Neutrophil (primary cell): ENCODE measurements at regions not wholly inside any gene's neighbourhood (a gene's known extent, or its start where the extent isn't known, plus 50 kb on each side); places are given as distances from the start of the nearest gene placed in this dataset.

Experiments
- H3K27ac ChIP-seq: fragments of 200-600 bp; sonication (generic); 2 replicates; pipeline ENCODE4 v1.5.1; 2016; ENCODE audit warnings: mild to moderate bottlenecking, moderate library complexity
- H3K27me3 ChIP-seq: fragments of 200-600 bp; sonication (generic); 2 replicates; pipeline ENCODE4 v1.6.0; 2016; ENCODE audit warnings: mild to moderate bottlenecking
- H3K36me3 ChIP-seq: fragments of 200-600 bp; sonication (generic); 2 replicates; pipeline ENCODE4 v1.5.1; 2017
- H3K4me1 ChIP-seq, 2 experiments: fragments of 200-600 bp in 1 of 2; sonication (generic) in 1 of 2; 1 replicate in 1 of 2; 2 replicates in 1 of 2; pipeline versions ENCODE4 v1.5.1 to v1.6.1; 2013 to 2016; ENCODE audit warnings: low read depth in 1 of 2, low read length in 1 of 2, mild to moderate bottlenecking in 1 of 2, moderate library complexity in 1 of 2; ENCODE audit not compliant: control insufficient read depth in 1 of 2, insufficient read depth in 1 of 2
- H3K4me3 ChIP-seq, 2 experiments: fragments of 200-600 bp in 1 of 2; sonication (generic) in 1 of 2; 1 replicate in 1 of 2; 2 replicates in 1 of 2; pipeline ENCODE4 v1.5.1; 2013 to 2016; ENCODE audit warnings: low read depth in 1 of 2, low read length in 1 of 2, mild to moderate bottlenecking in 1 of 2, moderate library complexity in 1 of 2
- H3K9me3 ChIP-seq: fragments of 200-600 bp; sonication (generic); 2 replicates; pipeline ENCODE4 v1.5.1; 2016
- TF ChIP-seq, protein P1 (sequence below): fragments of 200-600 bp; sonication (generic); IDR thresholded peaks from 2 replicates; pipeline ENCODE4 v1.5.1; 2016; ENCODE audit warnings: antibody characterized with exemption

DNA sequence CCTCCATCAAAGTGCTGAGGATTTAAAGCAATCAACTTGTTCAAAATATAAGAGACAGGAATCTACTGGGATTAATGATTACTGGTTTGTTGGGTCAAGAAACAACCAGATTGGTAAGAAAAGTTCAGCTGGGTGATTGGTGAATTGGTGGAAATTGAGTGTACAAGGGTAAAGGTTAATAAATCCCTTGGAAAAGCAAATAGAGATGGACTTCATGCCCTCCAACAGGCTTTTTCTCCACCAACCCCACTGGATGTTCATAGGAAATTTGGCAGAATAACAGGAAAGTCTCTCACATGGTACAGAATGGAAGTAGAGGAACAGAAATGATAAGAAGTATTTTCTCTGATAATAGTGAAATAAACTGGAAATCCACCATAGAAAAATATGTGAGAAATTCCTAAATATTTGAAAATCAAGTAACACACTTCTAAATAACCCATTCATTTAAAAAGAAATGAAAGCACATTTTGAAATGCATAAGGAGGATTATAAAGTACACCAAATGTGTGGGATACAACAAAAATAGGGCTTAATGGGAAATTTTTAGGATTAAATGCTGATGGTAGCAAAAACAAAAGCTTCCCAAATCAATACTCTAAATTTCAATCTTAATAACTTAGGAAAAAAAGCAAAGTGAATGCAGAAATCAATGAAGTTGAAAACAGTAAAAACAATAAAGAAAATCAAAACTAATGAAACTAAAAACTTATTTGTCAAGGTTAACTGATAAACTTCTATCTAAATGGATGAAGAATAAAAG lies 426.2 kb downstream of the HTR1A start:
- H3K4me3 ChIP-seq: no peak overlapping the region
- TF ChIP-seq, protein P1, sequence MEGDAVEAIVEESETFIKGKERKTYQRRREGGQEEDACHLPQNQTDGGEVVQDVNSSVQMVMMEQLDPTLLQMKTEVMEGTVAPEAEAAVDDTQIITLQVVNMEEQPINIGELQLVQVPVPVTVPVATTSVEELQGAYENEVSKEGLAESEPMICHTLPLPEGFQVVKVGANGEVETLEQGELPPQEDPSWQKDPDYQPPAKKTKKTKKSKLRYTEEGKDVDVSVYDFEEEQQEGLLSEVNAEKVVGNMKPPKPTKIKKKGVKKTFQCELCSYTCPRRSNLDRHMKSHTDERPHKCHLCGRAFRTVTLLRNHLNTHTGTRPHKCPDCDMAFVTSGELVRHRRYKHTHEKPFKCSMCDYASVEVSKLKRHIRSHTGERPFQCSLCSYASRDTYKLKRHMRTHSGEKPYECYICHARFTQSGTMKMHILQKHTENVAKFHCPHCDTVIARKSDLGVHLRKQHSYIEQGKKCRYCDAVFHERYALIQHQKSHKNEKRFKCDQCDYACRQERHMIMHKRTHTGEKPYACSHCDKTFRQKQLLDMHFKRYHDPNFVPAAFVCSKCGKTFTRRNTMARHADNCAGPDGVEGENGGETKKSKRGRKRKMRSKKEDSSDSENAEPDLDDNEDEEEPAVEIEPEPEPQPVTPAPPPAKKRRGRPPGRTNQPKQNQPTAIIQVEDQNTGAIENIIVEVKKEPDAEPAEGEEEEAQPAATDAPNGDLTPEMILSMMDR: no peak

DNA sequence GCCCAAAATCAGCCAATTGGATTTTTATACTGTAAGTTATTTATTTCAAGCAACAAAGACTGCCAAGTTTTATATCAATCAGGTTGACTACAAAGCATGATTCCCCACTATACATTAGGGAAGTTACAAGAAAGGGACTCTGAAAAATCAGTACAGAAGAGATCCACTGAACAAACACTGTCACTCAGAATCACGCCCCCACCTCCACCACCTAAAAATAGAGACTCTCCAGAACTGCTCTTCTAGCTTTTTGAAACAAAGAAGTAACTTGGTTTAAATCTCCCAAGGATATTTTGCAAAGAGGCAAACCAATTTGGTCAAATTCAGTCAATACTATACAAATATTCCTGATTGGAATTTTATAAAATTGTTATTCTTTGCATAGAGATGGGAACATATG lies 438.0 kb downstream of the HTR1A start:
- Histone ChIP-seq H3K9me3 (no peaks in the 10 kb centered on the region), H3K36me3 (no peaks in the 10 kb centered on the region), H3K27ac (no peak overlapping the region), H3K4me1 (no peaks in the 10 kb centered on the region), H3K27me3 (no peaks in the 10 kb centered on the region), H3K4me3 (no peak overlapping the region)
- TF ChIP-seq, protein P1: no peak

More for the DNA sequence above, 426.2 kb downstream of the HTR1A start:
- Histone ChIP-seq H3K36me3 (no peaks in the 10 kb centered on the region), H3K27me3 (no peaks in the 10 kb centered on the region), H3K27ac (no peak overlapping the region), H3K4me1 (no peaks in the 10 kb centered on the region), H3K9me3 (no peaks in the 10 kb centered on the region)

DNA sequence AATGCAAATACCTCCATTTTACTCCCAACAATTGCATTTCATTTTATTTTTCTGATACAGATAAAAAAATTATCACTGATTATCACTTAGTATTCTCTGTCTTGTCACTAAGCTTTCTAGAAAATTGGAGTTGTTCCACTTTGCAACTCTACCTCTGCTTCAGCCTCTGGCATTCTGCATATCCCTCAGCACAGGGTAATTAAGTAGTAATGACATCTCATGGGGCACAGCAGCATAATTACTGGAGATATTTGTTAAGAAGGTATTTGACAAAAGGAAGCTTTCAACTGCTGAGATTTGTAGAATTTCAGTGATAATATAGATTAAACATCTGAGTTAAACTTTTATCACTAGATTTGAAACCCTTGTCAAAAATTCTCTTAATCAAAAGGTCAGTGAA lies 446.2 kb downstream of the HTR1A start:
- no peak overlapping the region for H3K4me3 ChIP-seq
- no peaks in the 10 kb centered on the region for H3K27me3 ChIP-seq
- TF ChIP-seq, protein P1: no peak
- H3K36me3 ChIP-seq: no peaks in the 10 kb centered on the region
- no peaks in the 10 kb centered on the region for H3K4me1 ChIP-seq
- no peaks in the 10 kb centered on the region for H3K9me3 ChIP-seq
- H3K27ac ChIP-seq: no peak overlapping the region

DNA sequence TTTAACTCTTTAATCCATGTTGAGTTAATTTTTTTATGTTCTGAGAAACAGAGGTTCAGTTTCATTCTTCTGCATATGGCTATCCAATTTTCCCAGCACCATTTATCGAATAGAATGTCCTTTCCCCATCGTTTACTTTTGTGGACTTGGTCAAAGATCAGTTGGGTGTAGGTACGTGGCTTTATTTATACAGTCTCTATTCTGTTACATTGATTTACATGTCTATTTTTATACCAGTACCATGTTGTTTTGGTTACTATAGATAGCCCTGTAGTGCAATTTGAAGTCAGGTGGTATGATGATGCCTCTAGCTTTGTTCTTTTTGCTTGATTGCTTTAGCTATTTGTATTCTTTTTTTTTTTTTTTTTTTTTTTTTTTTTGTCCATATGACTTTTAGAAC lies 462.0 kb downstream of the HTR1A start:
- Histone ChIP-seq H3K4me1 (no peaks in the 10 kb centered on the region), H3K36me3 (no peaks in the 10 kb centered on the region), H3K27ac (no peak overlapping the region), H3K27me3 (no peaks in the 10 kb centered on the region), H3K4me3 (no peak overlapping the region), H3K9me3 (no peaks in the 10 kb centered on the region)
- TF ChIP-seq, protein P1: no peak

DNA sequence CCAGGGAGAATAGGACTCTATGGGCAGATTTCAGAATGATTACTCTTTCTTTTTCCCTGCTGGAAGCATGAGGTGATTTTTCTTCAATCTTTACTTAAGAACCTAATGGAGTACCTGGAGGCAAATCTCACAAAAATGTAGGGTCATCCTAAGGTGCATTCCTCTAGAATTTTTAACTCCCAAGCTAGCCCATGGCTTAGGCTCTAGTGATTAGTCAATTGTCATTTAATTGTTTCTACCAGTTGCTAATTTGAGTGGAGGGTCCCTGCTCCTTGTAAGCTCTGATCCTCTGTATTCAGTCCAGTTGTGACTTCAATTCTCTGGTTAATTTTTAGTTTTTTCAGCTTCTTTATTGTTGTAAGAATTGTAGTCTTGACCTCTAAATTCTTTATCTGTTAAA lies 467.0 kb downstream of the HTR1A start:
- Histone ChIP-seq H3K4me1 (no peaks in the 10 kb centered on the region), H3K9me3 (no peaks in the 10 kb centered on the region), H3K27ac (no peak overlapping the region), H3K4me3 (no peak overlapping the region), H3K36me3 (no peaks in the 10 kb centered on the region), H3K27me3 (no peaks in the 10 kb centered on the region)
- TF ChIP-seq, protein P1: no peak
